Liver (tissue), 8 donors: ENCODE measurements at regions not wholly inside any gene's neighbourhood (a gene's known extent, or its start where the extent isn't known, plus 50 kb on each side); places are given as distances from the start of the nearest gene placed in this dataset.

Experiments used
- DNase-seq: peaks from one replicate; pipeline ENCODE4 v3.0.0-alpha.2; 2017; ENCODE audit warnings: low spot score
- H3K27ac ChIP-seq, 2 donors: one replicate each; pipeline ENCODE4 v1.7.0; 2013; ENCODE audit warnings: inconsistent platforms in 2 of 2, low read length in 2 of 2, control low read depth in 1 of 2, low read depth in 1 of 2, mild to moderate bottlenecking in 1 of 2
- H3K27me3 ChIP-seq, 4 donors: one replicate each; pipeline versions ENCODE4 v1.6.1 to v1.7.0; 2013; ENCODE audit warnings: low read length in 3 of 4, inconsistent platforms in 1 of 4, mild to moderate bottlenecking in 1 of 4, moderate library complexity in 1 of 4; ENCODE audit not compliant: control insufficient read depth in 4 of 4, insufficient read depth in 4 of 4
- H3K36me3 ChIP-seq, 4 donors: one replicate each; pipeline versions ENCODE4 v1.6.1 to v1.7.0; 2013; ENCODE audit warnings: low read length in 3 of 4, mild to moderate bottlenecking in 3 of 4, low read depth in 1 of 4, moderate library complexity in 1 of 4; ENCODE audit not compliant: control insufficient read depth in 4 of 4, insufficient read depth in 3 of 4
- H3K4me1 ChIP-seq, 4 donors: one replicate each; pipeline versions ENCODE4 v1.6.1 to v1.7.0; 2013; ENCODE audit warnings: low read length in 3 of 4, mild to moderate bottlenecking in 3 of 4, moderate library complexity in 1 of 4; ENCODE audit not compliant: control insufficient read depth in 4 of 4, insufficient read depth in 4 of 4
- H3K4me3 ChIP-seq, 3 donors: one replicate each; pipeline versions ENCODE4 v1.6.1 to v1.7.0; 2013; ENCODE audit warnings: low read length in 3 of 3, control low read depth in 1 of 3, low read depth in 1 of 3, mild to moderate bottlenecking in 1 of 3
- H3K9ac ChIP-seq, 2 donors: one replicate each; pipeline ENCODE4 v1.7.0; 2013; ENCODE audit warnings: low read length in 2 of 2, mild to moderate bottlenecking in 2 of 2, moderate library complexity in 2 of 2, control low read depth in 1 of 2, low read depth in 1 of 2
- H3K9me3 ChIP-seq, 4 donors: one replicate each; pipeline versions ENCODE4 v1.6.1 to v1.7.0; 2013; ENCODE audit warnings: low read length in 3 of 4; ENCODE audit not compliant: control insufficient read depth in 4 of 4
- CTCF ChIP-seq: fragments of 150-350 bp; IDR thresholded peaks from 2 replicates; pipeline ENCODE4 v1.5.1; 2017; ENCODE audit warnings: improper control_type of control experiment, low read depth, low read length; ENCODE audit not compliant: missing input control
- FOXA1 ChIP-seq: IDR thresholded peaks from 2 replicates; pipeline ENCODE4 v1.6.1; 2016; ENCODE audit warnings: antibody characterized with exemption
- FOXA2 ChIP-seq: IDR thresholded peaks from 2 replicates; pipeline ENCODE4 v1.6.1; 2016; ENCODE audit warnings: antibody characterized with exemption
- GABPA ChIP-seq, 2 donors: IDR thresholded peaks in 1 of 2; conservative IDR thresholded peaks in 1 of 2; 2 replicates each; pipeline ENCODE4 v1.6.1; 2016; ENCODE audit warnings: antibody characterized with exemption in 2 of 2, mild to moderate bottlenecking in 1 of 2, moderate library complexity in 1 of 2
- HNF4A ChIP-seq, 2 donors: conservative IDR thresholded peaks; 2 replicates each; pipeline ENCODE4 v1.6.1; 2016; ENCODE audit warnings: antibody characterized with exemption in 2 of 2, mild to moderate bottlenecking in 2 of 2
- HNF4G ChIP-seq: IDR thresholded peaks from 2 replicates; pipeline ENCODE4 v1.6.1; 2016; ENCODE audit warnings: antibody characterized with exemption
- JUND ChIP-seq, 2 donors: IDR thresholded peaks; 2 replicates each; pipeline ENCODE4 v1.6.1; 2016; ENCODE audit warnings: antibody characterized with exemption in 2 of 2
- MAX ChIP-seq: IDR thresholded peaks from 2 replicates; pipeline ENCODE4 v1.6.1; 2016; ENCODE audit warnings: antibody characterized with exemption
- NR2F2 ChIP-seq: IDR thresholded peaks from 2 replicates; pipeline ENCODE4 v1.6.1; 2016; ENCODE audit warnings: antibody characterized with exemption
- RAD21 ChIP-seq, 2 donors: IDR thresholded peaks; 2 replicates each; pipeline ENCODE4 v1.6.1; 2016; ENCODE audit warnings: antibody characterized with exemption in 2 of 2, mild to moderate bottlenecking in 2 of 2
- RXRA ChIP-seq, 2 donors: IDR thresholded peaks; 2 replicates each; pipeline ENCODE4 v1.6.1; 2017 to 2018; ENCODE audit warnings: antibody characterized with exemption in 2 of 2, mild to moderate bottlenecking in 1 of 2
- SP1 ChIP-seq: IDR thresholded peaks from 2 replicates; pipeline ENCODE4 v1.6.1; 2018; ENCODE audit warnings: antibody characterized with exemption, mild to moderate bottlenecking
- TAF1 ChIP-seq: conservative IDR thresholded peaks from 2 replicates; pipeline ENCODE4 v1.6.1; 2016; ENCODE audit warnings: antibody characterized with exemption, mild to moderate bottlenecking
- YY1 ChIP-seq: IDR thresholded peaks from 2 replicates; pipeline ENCODE4 v1.6.1; 2016; ENCODE audit warnings: antibody characterized with exemption, mild to moderate bottlenecking
- ZBTB33 ChIP-seq: IDR thresholded peaks from 2 replicates; pipeline ENCODE4 v1.6.1; 2016; ENCODE audit warnings: antibody characterized with exemption
- WGBS: extraction: QIAGEN DNeasy Blood & Tissue Kit; methylation state at CpG from one replicate; pipeline ENCODE4 v1.1.7; 2013; 5-methylcytosine and 5-hydroxymethylcytosine counted together
- TF ChIP-seq, protein P1 (sequence below): IDR thresholded peaks from 2 replicates; pipeline ENCODE4 v1.6.1; 2016; ENCODE audit warnings: antibody characterized with exemption
- TF ChIP-seq, protein P2 (sequence below): IDR thresholded peaks from 2 replicates; pipeline ENCODE4 v1.6.1; 2016; ENCODE audit warnings: antibody characterized with exemption, mild to moderate bottlenecking
- donor health status: healthy.
- donor health status: healthy.
- donor health status: healthy.
- donor health status: healthy.
- donor health status: healthy.

DNA sequence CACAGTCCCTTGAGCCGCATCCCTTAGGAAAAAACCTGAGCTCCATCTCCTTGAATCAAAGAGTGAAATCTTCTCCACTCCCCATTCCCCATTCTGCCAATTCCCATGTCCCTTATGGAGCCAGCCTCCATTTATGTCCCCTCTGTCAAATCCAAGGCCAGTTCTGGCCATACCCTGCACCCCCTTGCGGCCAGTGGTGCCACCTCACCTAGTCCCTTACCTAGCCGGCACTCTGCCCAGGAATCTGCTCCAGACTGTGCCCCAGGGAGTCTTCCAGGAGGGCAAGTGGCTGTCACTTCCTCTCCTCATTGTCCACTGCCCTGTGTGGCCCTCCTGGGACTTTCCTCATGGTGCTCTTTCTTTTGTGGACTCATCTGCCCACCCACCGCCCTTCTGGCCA, 195.4 kb upstream of the RMP24 start:
- no peak overlapping the region for H3K4me3 ChIP-seq
- no peaks in the 10 kb centered on the region for H3K4me1 ChIP-seq
- no peaks in the 10 kb centered on the region for H3K9me3 ChIP-seq
- H3K36me3 ChIP-seq: no peaks in the 10 kb centered on the region
- WGBS: 75% methylated on average over 4 of the region's 4 CpGs
- H3K27ac ChIP-seq: no peak overlapping the region
- no peak for DNase-seq
- H3K27me3 ChIP-seq: no peaks in the 10 kb centered on the region
- H3K9ac ChIP-seq: no peak overlapping the region
- TF ChIP-seq, protein P1, sequence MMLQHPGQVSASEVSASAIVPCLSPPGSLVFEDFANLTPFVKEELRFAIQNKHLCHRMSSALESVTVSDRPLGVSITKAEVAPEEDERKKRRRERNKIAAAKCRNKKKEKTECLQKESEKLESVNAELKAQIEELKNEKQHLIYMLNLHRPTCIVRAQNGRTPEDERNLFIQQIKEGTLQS: no peak
- TF ChIP-seq HNF4A (conservative IDR thresholded peaks at IDR 0.05) (no peak), TAF1 (no peak), NR2F2 (no peak), FOXA2 (no peak), MAX (no peak), FOXA1 (no peak), JUND (IDR thresholded peaks at IDR 0.05) (no peak), HNF4G (no peak), RAD21 (IDR thresholded peaks at IDR 0.05) (no peak), SP1 (no peak), ZBTB33 (no peak), YY1 (no peak), GABPA (IDR thresholded peaks at IDR 0.05 in 1 of 2, conservative IDR thresholded peaks at IDR 0.05 in 1 of 2) (no peak), CTCF (no peak), RXRA (IDR thresholded peaks at IDR 0.05) (no peak)
- TF ChIP-seq, protein P2, sequence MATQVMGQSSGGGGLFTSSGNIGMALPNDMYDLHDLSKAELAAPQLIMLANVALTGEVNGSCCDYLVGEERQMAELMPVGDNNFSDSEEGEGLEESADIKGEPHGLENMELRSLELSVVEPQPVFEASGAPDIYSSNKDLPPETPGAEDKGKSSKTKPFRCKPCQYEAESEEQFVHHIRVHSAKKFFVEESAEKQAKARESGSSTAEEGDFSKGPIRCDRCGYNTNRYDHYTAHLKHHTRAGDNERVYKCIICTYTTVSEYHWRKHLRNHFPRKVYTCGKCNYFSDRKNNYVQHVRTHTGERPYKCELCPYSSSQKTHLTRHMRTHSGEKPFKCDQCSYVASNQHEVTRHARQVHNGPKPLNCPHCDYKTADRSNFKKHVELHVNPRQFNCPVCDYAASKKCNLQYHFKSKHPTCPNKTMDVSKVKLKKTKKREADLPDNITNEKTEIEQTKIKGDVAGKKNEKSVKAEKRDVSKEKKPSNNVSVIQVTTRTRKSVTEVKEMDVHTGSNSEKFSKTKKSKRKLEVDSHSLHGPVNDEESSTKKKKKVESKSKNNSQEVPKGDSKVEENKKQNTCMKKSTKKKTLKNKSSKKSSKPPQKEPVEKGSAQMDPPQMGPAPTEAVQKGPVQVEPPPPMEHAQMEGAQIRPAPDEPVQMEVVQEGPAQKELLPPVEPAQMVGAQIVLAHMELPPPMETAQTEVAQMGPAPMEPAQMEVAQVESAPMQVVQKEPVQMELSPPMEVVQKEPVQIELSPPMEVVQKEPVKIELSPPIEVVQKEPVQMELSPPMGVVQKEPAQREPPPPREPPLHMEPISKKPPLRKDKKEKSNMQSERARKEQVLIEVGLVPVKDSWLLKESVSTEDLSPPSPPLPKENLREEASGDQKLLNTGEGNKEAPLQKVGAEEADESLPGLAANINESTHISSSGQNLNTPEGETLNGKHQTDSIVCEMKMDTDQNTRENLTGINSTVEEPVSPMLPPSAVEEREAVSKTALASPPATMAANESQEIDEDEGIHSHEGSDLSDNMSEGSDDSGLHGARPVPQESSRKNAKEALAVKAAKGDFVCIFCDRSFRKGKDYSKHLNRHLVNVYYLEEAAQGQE: no peak
